Astrocyte (in vitro differentiated cells and primary cell): ENCODE measurements at regions not wholly inside any gene's neighbourhood (a gene's known extent, or its start where the extent isn't known, plus 50 kb on each side); places are given as distances from the start of the nearest gene placed in this dataset.

Experiments
- DNase-seq: peaks from one replicate; pipeline ENCODE4 v3.0.0-alpha.2; 2010; ENCODE audit warnings: low read depth
- FAIRE-seq: peaks from 2 replicates; lab custom pipeline; 2011; peaks lifted over from hg19 to GRCh38; lab: Jason Lieb, UNC
- H2AFZ ChIP-seq: 2 replicates; pipeline ENCODE4 v1.6.0; 2012; ENCODE audit warnings: low read depth, low read length, inconsistent platforms
- H3K27ac ChIP-seq: 2 replicates; pipeline ENCODE4 v1.5.1; 2011; ENCODE audit warnings: low read depth, low read length, inconsistent platforms
- H3K27me3 ChIP-seq: 2 replicates; pipeline ENCODE4 v1.6.0; 2011; ENCODE audit warnings: low read length, inconsistent platforms; ENCODE audit not compliant: insufficient read depth
- H3K36me3 ChIP-seq: 2 replicates; pipeline ENCODE4 v1.5.1; 2011; ENCODE audit warnings: low read length, inconsistent platforms; ENCODE audit not compliant: insufficient read depth
- H3K4me1 ChIP-seq: 2 replicates; pipeline ENCODE4 v1.5.1; 2011; ENCODE audit warnings: low read length, inconsistent platforms; ENCODE audit not compliant: insufficient read depth
- H3K4me2 ChIP-seq: 2 replicates; pipeline ENCODE4 v1.6.0; 2012; ENCODE audit warnings: low read length, inconsistent platforms
- H3K4me3 ChIP-seq: 2 replicates; pipeline ENCODE4 v1.5.1; 2011; ENCODE audit warnings: low read depth, mild to moderate bottlenecking, low read length, inconsistent platforms; ENCODE audit not compliant: insufficient read depth
- H3K79me2 ChIP-seq: 2 replicates; pipeline ENCODE4 v1.6.0; 2012; ENCODE audit warnings: mild to moderate bottlenecking, low read length, inconsistent platforms; ENCODE audit not compliant: insufficient read depth
- H3K9ac ChIP-seq: 2 replicates; pipeline ENCODE4 v1.6.0; 2012; ENCODE audit warnings: mild to moderate bottlenecking, low read length, inconsistent platforms
- H3K9me3 ChIP-seq: 2 replicates; pipeline ENCODE4 v1.5.1; 2012; ENCODE audit warnings: low read depth, mild to moderate bottlenecking, low read length, inconsistent platforms; ENCODE audit not compliant: insufficient read depth
- H4K20me1 ChIP-seq: 2 replicates; pipeline ENCODE4 v1.6.0; 2012; ENCODE audit warnings: low read length, inconsistent platforms; ENCODE audit not compliant: insufficient read depth
- H3K27ac Mint-ChIP-seq: one replicate; pipeline ENCODE4 v1.8.0; 2021; ENCODE audit warnings: mild to moderate bottlenecking, mixed read lengths; ENCODE audit not compliant: unreplicated experiment
- H3K27me3 Mint-ChIP-seq: one replicate; pipeline ENCODE4 v1.8.0; 2021; ENCODE audit warnings: low read depth, mixed read lengths; ENCODE audit not compliant: unreplicated experiment
- H3K36me3 Mint-ChIP-seq: one replicate; pipeline ENCODE4 v1.8.0; 2021; ENCODE audit warnings: low read depth, mixed read lengths; ENCODE audit not compliant: unreplicated experiment
- H3K4me1 Mint-ChIP-seq: one replicate; pipeline ENCODE4 v1.8.0; 2021; ENCODE audit warnings: low read depth, mixed read lengths; ENCODE audit not compliant: unreplicated experiment
- H3K4me3 Mint-ChIP-seq: one replicate; pipeline ENCODE4 v1.8.0; 2021; ENCODE audit warnings: mild to moderate bottlenecking, moderate library complexity, mixed read lengths; ENCODE audit not compliant: unreplicated experiment
- H3K9me3 Mint-ChIP-seq: one replicate; pipeline ENCODE4 v1.8.0; 2021; ENCODE audit warnings: mild to moderate bottlenecking, mixed read lengths; ENCODE audit not compliant: unreplicated experiment
- EZH2 ChIP-seq: IDR thresholded peaks from 2 replicates; pipeline ENCODE4 v1.6.1; 2012; ENCODE audit warnings: mild to moderate bottlenecking, low read length, inconsistent platforms; ENCODE audit not compliant: insufficient read depth
- TF ChIP-seq, protein P1 (sequence below): IDR thresholded peaks from 2 replicates; pipeline ENCODE4 v1.5.1; 2011; ENCODE audit warnings: low read depth, mild to moderate bottlenecking, inconsistent platforms, low read length, moderate library complexity; ENCODE audit not compliant: insufficient read depth

DNA sequence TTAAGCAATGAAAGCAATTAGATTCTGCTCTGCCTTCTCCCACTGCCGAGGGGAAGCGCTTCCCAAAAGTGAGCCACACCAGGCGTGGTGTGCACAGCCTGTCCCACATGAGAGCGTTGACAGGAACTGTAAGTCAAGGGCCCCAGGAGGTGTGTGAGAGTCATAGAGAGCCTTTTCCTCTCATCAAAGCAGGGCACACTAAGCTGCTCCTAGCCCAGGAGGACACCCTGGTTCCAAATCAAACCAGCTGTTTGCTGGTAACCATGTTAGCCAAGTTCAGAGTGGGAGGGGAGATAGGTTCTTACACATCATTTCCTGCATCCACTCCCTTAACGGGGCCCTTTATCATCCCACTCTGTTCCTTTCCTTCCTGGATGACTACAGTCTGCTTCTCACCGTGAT is 98.3 kb downstream of the SPTSSA start:
- H3K9ac ChIP-seq = no peak overlapping the region

DNA sequence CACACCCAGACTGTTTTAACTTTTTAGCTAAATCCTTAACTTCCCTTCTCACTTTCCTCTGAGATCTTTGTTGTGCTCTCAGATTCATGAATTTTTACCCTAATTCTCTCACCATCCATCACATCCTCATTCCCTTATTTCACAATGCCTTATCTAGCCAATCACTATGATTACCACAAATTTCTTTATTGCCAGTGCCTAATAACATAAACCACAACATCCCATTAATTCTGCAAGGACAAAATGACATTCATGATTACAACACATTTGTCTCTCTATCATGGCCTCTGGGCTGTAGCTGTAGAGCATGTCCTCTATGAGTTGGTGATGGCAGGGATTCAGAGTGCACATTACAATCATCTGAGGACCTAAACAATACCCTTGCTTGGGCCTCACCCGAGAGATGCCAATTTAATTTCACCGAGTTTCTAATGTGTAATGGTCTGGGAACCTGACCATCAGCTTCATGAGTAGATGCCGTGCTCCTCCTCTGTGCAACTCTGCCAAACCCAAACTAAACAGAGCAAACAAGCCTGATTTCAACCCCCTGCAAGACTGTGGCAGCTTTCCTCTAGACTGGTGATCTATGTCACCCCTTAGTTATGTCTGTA is 99.3 kb downstream of the SPTSSA start:
- H3K4me2 ChIP-seq = no peak overlapping the region
- Mint-ChIP-seq H3K4me1 (peaks cover 3% of the 10 kb centered on the region), H3K27me3 (no peaks in the 10 kb centered on the region), H3K4me3 (no peak overlapping the region), H3K27ac (no peak overlapping the region), H3K9me3 (no peaks in the 10 kb centered on the region), H3K36me3 (no peaks in the 10 kb centered on the region)
- FAIRE-seq = no peak
- no peak overlapping the region for H3K4me3 ChIP-seq
- no peaks in the 10 kb centered on the region for H3K36me3 ChIP-seq
- H3K27ac ChIP-seq = no peak overlapping the region
- no peak overlapping the region for H2AFZ ChIP-seq
- H3K9me3 ChIP-seq = no peaks in the 10 kb centered on the region
- no peaks in the 10 kb centered on the region for H3K79me2 ChIP-seq
- H3K9ac ChIP-seq = no peak overlapping the region
- H4K20me1 ChIP-seq = no peaks in the 10 kb centered on the region
- no peaks in the 10 kb centered on the region for H3K27me3 ChIP-seq
- peaks cover 5% of the 10 kb centered on the region for H3K4me1 ChIP-seq
- TF ChIP-seq, protein P1, sequence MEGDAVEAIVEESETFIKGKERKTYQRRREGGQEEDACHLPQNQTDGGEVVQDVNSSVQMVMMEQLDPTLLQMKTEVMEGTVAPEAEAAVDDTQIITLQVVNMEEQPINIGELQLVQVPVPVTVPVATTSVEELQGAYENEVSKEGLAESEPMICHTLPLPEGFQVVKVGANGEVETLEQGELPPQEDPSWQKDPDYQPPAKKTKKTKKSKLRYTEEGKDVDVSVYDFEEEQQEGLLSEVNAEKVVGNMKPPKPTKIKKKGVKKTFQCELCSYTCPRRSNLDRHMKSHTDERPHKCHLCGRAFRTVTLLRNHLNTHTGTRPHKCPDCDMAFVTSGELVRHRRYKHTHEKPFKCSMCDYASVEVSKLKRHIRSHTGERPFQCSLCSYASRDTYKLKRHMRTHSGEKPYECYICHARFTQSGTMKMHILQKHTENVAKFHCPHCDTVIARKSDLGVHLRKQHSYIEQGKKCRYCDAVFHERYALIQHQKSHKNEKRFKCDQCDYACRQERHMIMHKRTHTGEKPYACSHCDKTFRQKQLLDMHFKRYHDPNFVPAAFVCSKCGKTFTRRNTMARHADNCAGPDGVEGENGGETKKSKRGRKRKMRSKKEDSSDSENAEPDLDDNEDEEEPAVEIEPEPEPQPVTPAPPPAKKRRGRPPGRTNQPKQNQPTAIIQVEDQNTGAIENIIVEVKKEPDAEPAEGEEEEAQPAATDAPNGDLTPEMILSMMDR = no peak
- no peak for TF ChIP-seq EZH2
- DNase-seq = no peak

More for the DNA sequence above, 98.3 kb downstream of the SPTSSA start:
- no peaks in the 10 kb centered on the region for H3K27me3 Mint-ChIP-seq
- Histone ChIP-seq H3K9me3 (no peaks in the 10 kb centered on the region), H3K27ac (peak overlapping the region; percentile 43), H3K27me3 (no peaks in the 10 kb centered on the region), H3K4me3 (no peak overlapping the region), H2AFZ (peak overlapping the region; percentile 60), H3K4me1 (peaks cover 5% of the 10 kb centered on the region), H3K4me2 (peak overlapping the region; percentile 46), H3K79me2 (no peaks in the 10 kb centered on the region), H3K36me3 (no peaks in the 10 kb centered on the region), H4K20me1 (no peaks in the 10 kb centered on the region)
- peaks cover 3% of the 10 kb centered on the region for H3K4me1 Mint-ChIP-seq
- FAIRE-seq (no peak), DNase-seq (peak; percentile 41)
- H3K36me3 Mint-ChIP-seq = no peaks in the 10 kb centered on the region
- H3K27ac Mint-ChIP-seq = no peak overlapping the region
- H3K9me3 Mint-ChIP-seq = no peaks in the 10 kb centered on the region
- TF ChIP-seq, protein P1 = no peak
- no peak for TF ChIP-seq EZH2
- no peak overlapping the region for H3K4me3 Mint-ChIP-seq

DNA sequence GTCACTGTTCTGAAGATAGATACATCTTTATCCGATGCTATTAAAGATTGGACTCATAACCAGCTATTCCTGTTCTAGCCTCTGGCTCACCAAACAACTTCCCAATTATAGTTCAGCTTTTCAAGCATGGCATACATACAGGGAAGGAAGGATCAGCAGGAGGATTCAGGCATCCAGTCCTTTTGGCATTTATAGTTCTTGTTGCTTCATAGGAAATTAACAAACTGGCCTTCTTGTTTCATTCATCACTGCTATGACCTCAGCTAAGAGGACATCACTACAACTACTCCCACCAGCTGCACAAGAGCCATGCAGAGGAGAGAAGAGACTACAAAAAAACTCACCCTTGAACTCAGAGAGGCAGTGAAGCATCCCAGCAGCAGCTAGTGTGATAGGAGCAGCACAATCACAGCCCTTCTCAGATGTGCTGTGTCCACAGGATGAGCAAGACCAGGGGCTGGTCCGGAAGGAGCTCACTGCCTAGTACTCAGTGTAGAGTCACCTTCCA is 100.5 kb downstream of the SPTSSA start:
- H3K9me3 ChIP-seq = no peaks in the 10 kb centered on the region
- no peak overlapping the region for H3K4me2 ChIP-seq
- H3K36me3 ChIP-seq = no peaks in the 10 kb centered on the region
- H3K79me2 ChIP-seq = no peaks in the 10 kb centered on the region
- H3K27me3 ChIP-seq = no peaks in the 10 kb centered on the region
- Mint-ChIP-seq H3K27me3 (no peaks in the 10 kb centered on the region), H3K27ac (no peak overlapping the region), H3K9me3 (no peaks in the 10 kb centered on the region), H3K4me3 (no peak overlapping the region), H3K4me1 (peaks cover 3% of the 10 kb centered on the region), H3K36me3 (no peaks in the 10 kb centered on the region)
- TF ChIP-seq, protein P1 = no peak
- no peak for TF ChIP-seq EZH2
- FAIRE-seq (no peak), DNase-seq (no peak)
- H3K9ac ChIP-seq = no peak overlapping the region
- H4K20me1 ChIP-seq = no peaks in the 10 kb centered on the region
- H3K4me1 ChIP-seq = peaks cover 5% of the 10 kb centered on the region
- no peak overlapping the region for H3K27ac ChIP-seq
- H3K4me3 ChIP-seq = no peak overlapping the region
- no peak overlapping the region for H2AFZ ChIP-seq
